Stimulated activated CD4-positive, alpha-beta T cell treated with anti-CD3 and anti-CD28 coated beads, Interleukin-2, amount 100 ng/mL, for 48 hours (primary cell): ENCODE measurements at regions not wholly inside any gene's neighbourhood (a gene's known extent, or its start where the extent isn't known, plus 50 kb on each side); places are given as distances from the start of the nearest gene placed in this dataset.
"Not testable (repeated sequence)": the region's sequence is repeated elsewhere in the genome, so short reads cannot be mapped to it uniquely, and the experiment has no call there.

Source experiments
- DNase-seq, 2 donors: peaks; one replicate each; pipeline ENCODE4 v3.0.0-alpha.2; 2020

DNA sequence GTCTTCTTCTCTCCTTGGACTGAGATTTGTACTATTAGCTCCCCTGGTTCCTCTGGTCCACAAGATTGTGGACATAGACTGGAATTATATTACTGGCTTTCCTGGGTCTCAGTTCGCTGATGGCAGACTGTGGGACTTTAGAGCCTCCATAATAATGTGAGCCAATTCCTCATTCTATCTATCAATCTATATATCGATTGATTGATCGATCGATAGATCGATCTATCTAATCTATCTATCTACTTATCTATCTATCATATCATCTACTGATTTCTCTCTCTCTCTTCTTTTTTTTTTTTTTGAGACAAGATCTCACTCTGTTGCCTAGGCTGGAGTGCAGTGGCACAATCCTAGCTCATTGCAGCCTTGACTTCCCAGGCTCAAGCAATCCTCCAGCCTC lies 51.5 kb upstream of the DDR1 start:
- no peak for DNase-seq

DNA sequence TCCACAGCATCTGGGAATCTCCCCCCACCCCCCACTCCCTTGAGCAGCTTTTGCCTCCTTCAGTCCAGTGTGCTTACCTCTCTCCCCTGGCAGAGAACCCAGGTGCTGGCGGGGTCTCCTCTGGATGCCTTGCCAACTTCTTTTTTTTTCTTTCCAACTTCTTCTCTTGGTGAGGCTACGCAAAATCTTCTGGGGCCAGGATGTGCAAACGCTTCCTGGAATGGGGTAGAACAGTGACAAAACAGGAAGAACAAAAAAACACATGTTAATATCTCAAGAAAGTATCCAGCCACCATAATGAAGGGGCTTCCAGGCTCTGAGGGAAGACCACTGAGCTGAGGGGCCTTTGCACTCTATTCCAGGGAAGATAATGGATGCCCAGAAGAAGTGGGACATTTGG lies 53.9 kb upstream of the DDR1 start:
- DNase-seq = no peak

DNA sequence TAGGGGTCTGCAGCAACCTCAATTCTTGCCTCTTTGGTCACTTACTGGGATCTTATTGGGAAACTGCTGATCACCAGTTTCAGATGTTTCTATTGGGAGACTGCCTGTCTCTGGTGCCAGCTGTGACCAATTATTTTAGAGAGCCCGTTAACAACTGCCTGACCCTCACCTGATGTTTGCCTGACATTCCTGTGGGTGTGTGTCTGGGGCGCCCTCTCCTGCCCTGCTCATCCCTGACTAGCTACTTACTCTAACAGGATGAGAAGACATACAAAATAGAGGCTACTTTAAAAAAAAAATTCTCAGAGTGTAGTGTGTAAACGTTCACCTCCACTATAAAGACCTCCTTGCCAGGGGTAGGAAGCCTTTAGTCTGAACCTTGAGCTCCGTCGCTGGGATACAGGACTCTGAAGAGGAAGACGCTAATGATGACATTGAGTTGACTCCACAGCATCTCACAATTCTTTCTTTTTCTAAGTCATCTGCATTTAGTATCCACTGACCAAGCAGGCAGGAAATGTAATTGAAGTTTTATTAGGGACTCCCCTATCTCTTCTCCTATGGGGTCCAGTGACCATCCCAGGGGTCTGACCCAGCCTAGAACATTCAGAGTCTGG lies 54.6 kb upstream of the DDR1 start:
- DNase-seq = no peak

GRCh38 chr6:30829033-30829432 lies 55.3 kb upstream of the DDR1 start:
- DNase-seq = no peak

DNA sequence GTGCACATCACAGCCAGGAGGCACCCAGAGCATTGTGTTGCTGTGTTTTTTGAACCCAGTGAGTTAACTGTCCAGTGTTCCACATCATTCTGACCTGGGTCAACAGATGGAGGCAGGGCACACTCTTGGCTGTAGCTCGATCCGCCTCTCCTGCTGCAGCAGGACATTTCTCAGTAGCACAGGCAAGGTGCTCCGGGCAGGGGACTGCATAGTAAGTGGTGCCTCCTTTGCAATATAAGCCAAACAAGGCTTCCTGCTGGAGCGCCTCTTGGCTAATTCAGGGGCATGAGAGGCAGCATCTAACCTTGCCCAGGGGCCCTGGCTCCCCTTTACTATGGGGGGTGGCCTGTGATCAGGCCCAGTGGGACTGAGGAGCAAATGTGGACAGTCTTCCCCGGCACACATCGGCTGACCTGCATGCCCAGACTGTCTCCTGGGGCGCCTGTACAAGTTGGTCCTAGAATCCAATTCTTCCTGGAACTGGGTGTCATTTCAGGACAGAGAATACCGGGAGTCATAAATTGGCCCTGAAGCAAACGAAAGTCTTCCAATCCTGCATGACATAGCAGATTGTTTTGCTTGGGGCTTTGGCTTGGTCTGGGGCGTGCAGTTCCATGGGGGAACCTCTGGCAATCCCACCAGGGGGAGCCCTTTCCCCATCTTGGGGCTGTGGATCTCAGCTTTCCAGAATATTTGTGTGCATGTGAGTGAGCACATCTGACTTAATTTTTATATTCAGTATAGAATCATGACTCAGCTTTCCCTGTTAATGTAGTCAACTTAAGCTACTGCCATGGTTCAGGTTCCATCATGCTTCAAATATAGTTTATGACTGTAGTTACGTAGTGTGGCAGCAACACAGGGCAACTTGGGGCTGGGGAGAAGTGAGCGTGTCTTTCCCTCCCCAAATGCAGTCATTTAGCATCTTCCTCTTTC lies 56.0 kb upstream of the DDR1 start:
- peak; percentile 85 to 90 for DNase-seq

DNA sequence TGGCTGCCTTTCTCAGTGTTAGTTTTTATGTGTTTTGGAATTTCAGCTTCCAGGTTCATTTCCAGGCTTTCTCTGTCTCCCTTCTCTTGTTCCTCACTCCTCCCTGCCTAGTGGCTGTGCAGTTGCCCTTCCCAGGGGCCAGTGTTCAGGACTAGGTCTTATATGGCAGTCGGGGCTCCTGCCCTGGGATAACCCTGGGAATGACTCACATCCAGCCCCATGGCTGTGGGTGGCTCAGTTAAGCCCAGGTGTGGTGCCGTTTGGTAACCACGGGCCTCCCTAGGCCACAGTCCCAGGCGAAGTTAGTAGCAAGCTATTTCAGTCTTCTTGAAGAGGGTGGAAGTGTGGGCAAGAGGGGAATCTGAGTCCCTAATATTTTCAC lies 57.4 kb upstream of the DDR1 start:
- DNase-seq = no peak

DNA sequence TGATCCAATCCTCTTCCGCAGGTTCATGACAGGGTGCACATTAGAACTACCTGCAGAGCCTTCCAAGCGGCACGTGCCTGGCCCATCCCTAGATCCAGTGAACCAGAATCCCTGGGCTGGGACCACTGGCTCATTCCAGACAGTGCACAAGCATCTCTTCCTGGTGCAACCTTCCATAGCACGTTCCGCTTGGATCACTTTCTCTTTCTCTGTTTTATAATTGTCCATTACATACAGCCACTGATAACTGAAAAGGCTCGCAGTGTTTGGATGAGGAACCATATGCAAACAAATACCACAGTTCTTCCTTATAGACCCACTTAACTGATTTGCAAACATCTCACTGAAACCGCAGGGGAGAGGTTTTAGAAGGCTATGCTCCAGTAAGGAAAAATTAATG lies 59.6 kb upstream of the DDR1 start:
- DNase-seq = no peak

DNA sequence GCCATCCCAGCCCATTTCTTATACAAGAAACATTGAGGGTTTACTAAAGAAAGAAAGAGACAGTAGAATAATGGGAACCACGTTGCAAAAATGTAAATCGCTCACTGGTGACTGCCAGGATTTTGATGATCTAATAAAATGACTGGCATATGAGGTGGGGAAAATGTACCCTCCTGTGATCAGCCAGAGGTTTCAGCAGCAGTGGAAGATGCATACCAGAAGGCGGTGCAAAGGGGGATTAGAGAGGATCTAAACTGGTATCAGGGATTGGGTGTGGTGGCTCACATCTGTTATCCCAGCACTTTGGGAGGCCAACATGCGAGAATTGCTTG lies 60.8 kb upstream of the DDR1 start:
- no peak for DNase-seq

DNA sequence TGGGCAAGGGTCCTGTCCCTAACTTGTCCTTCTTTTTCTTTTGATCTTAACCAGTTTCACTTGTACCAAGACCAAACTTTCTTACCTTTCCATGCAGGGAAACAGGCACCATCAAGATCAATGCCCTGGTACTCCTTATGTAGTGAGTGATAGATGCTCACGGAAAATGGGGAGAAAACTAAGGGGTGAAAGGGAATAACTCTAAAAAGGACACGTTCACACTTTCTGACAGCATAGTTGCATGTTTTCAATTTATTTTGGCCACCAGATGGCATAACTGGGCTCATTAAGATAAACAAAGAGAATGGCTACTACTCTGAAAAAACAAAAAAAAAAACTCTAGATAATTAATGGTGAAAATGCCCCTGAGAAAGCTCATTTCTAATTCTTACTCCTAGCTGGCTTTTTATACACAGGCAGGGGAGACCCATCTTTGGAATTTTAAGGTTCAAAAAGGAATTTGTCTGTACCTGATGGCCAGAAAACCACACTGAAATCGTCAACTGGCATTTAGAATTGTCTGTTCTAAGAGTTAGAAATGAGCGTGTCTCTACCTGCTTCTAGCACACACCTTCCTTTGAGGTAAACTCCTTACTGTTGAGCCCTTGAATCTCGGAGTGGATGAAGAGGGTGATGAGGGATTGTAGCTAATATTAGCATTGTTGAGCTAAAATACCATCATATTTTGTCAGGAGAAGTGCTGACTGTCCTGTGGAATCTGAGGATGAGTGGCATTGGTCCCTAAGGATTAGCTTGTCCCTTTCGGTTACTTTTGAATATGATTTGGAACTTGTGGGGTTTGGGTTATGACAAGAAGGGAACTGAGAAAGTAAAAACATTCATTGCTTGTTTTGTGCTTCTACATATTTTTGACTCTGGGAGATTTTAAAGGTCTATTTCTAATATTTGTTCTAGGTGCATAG lies 62.2 kb upstream of the DDR1 start:
- no peak for DNase-seq

- no peak for DNase-seq
Measured at GRCh38 chr6:30820193-30820592, 64.1 kb upstream of the DDR1 start.

- DNase-seq = peak; percentile 56 to 71
Measured at GRCh38 chr6:30819297-30819917, 64.9 kb upstream of the DDR1 start.

- DNase-seq = no peak
Measured at GRCh38 chr6:30818391-30818841, 65.9 kb upstream of the DDR1 start.

GRCh38 chr6:30816791-30817739 lies 67.3 kb upstream of the DDR1 start:
- DNase-seq = peak in 1 of 2 donors; percentile 24

- DNase-seq = not testable (repeated sequence)
Measured at GRCh38 chr6:30816296-30816695, 68.0 kb upstream of the DDR1 start.

DNA sequence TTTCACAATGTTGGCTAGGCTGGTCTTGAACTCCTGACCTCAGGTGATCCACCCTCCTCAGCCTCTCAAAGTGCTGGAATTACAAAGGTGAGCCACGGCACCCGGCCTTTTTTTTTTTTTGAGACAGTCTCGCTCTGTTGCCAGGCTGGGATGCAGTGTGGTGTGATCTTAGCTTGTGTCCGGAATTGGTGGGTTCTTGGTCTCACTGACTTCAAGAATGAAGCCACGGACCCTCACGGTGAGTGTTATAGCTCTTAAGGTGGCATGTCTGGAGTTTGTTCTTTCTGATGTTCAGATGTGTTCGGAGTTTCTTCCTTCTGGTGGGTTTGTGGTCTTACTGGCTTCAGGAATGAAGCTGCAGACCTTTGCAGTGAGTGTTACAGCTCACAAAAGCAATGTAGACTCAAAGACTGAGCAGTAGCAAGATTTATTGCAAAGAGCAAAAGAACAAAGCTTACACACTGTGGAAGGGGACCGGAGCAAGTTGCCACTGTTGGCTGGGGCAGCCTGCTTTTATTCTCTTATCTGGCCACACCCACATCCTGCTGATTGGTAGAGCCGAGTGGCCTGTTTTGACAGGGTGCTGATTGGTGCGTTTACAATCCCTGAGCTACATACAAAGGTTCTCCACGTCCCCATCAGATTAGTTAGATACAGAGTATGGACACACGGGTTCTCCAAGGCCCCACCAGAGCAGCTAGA lies 69.1 kb upstream of the DDR1 start:
- peak in 1 of 2 donors; percentile 34 for DNase-seq

DNA sequence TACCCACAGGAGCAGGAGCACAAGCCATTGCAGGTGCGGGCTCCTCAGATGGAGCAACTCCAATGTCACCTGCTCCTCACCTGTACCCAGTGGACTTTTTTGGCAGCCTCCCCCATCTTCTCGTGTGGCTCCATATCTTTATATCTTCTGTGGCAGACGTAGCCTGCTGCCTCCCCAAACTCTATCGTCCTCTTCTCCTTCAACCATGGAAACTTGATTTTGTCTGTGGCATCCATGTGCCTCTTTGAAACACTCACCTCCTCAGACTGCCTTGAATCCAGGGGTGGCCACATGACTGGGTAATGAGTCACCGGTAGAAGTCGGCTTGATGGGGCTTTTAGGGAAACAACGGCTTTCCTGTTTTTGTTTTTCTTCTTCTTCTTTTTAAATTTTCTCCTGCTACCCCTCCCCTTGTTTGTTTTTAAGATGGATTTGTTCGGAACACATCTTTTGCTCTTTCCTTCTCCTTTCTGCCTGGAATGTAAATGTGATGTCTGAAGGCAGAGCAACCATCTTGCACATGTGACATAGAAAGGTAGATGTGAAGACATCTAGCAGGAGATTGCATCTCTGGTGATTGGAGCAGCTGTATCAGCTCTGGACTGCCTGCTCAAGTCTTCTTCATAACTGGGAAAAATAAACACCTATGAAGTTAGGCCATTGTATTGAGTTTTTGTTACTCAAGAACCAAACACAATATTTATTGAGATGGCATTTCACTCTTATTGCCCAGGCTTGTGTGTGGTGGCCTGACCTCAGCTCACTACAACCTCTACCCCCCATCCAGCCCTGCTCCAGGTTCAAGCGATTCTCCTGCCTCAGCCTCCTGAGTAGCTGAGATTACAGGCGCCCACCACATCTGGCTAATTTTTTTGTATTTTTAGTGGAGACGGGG lies 69.9 kb upstream of the DDR1 start:
- peak in 1 of 2 donors; percentile 56 for DNase-seq

DNA sequence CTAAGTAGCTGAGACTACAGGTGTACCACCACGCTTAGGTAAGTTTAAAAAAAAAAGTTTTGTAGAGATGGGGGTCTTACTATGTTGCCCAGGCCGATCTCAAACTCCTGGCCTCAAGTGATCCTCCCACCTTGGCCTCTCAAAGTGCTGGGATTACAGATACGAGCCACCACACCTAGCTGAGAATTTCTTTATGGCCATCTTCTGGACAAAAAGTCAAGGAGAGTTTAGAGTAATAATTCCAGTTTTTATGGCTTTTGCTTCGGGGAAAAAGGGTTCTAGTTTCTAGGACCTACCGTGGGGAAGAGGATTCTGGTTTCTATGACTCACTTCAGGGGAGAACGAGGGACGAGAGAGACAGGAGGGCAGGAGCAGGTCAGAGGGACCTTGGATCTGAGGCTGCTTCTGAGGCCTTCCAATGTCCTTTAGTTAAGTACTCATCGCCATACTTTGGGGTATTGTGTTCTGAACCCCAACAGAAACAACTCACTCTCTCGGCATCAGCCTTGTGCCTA lies 69.3 kb upstream of the IER3 start:
- no peak for DNase-seq

GRCh38 chr6:30810813-30811339 lies 66.5 kb upstream of the IER3 start:
- DNase-seq = peak; percentile 73 to 76

GRCh38 chr6:30807566-30807965 lies 63.2 kb upstream of the IER3 start:
- not testable (repeated sequence) for DNase-seq
